Mesodermal cell (in vitro differentiated cells): ENCODE measurements at regions not wholly inside any gene's neighbourhood (a gene's known extent, or its start where the extent isn't known, plus 50 kb on each side); places are given as distances from the start of the nearest gene placed in this dataset.

ENCODE experiments used
- H3K27ac ChIP-seq: 2 replicates; pipeline ENCODE4 v1.7.0; 2013; ENCODE audit warnings: mild to moderate bottlenecking, low read depth, low read length, moderate library complexity; ENCODE audit not compliant: severe bottlenecking
- H3K36me3 ChIP-seq: 2 replicates; pipeline ENCODE4 v1.7.1; 2013; ENCODE audit warnings: mild to moderate bottlenecking, low read length, moderate library complexity; ENCODE audit not compliant: control insufficient read depth, insufficient read depth
- H3K4me1 ChIP-seq: one replicate; pipeline ENCODE4 v1.7.1; 2013; ENCODE audit warnings: mild to moderate bottlenecking, low read length; ENCODE audit not compliant: insufficient read depth, control insufficient read depth, poor library complexity, severe bottlenecking
- H3K4me3 ChIP-seq: 2 replicates; pipeline ENCODE4 v1.7.0; 2013; ENCODE audit warnings: low read length, control low read depth, mild to moderate bottlenecking; ENCODE audit not compliant: insufficient read depth, poor library complexity, severe bottlenecking; ENCODE audit errors: extremely low read depth
- H3K9me3 ChIP-seq: 2 replicates; pipeline ENCODE4 v1.7.1; 2013; ENCODE audit warnings: mild to moderate bottlenecking, low read length, moderate library complexity; ENCODE audit not compliant: control insufficient read depth
- WGBS, 2 experiments: methylation state at CpG; one replicate each; pipeline ENCODE4 v1.1.5; 2013; ENCODE audit warnings: missing lambda C conversion rate in 2 of 2; ENCODE audit not compliant: insufficient coverage in 2 of 2; 5-methylcytosine and 5-hydroxymethylcytosine counted together

DNA sequence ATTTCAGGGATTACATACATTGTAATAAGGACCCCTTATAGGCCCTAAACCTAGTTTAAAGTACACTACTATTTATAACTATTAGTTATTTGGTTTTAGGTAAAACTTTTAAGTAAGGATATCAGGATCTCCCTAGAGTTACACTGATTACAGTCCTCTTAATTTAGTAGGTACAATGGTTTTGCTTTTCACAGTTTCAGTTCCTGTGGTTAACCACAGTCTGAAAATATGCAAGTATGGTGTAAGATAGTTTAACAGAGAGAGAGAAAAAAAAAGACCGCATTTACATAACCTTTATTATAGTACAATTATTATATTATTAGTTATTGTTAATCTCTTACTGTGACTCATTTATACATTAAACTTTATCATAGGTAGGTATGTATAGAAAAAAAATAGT, 725.3 kb upstream of the PTPRD start:
- no peaks in the 10 kb centered on the region for H3K36me3 ChIP-seq
- H3K27ac ChIP-seq = no peak overlapping the region
- WGBS, 2 experiments = no CpG with 5 or more reads among the region's 1 CpG
- H3K9me3 ChIP-seq = no peaks in the 10 kb centered on the region
- H3K4me3 ChIP-seq = no peak overlapping the region
- H3K4me1 ChIP-seq = no peaks in the 10 kb centered on the region

DNA sequence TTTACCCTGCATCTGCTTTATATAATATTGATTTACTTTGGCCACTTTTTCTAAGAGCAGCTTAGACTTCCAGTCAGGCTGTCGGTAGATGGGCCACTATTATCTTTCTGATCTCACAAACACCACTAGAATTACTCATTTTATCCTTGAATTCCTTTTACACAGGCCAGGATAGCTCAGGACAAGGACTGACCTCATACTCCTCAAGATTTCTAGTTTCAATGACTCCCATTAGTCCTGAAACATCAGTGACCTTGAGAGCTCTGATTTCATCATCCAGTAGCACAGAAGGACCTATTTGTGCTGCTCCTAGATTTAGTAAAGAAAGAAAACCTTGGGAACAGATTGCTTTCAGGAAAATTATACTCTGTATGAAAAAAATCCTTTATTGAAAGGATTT, 727.9 kb upstream of the PTPRD start:
- 50% methylated on average over 1 of the region's 1 CpG; no CpG with 5 or more reads in 1 of the 2 experiments for WGBS, 2 experiments
- H3K4me1 ChIP-seq = no peaks in the 10 kb centered on the region
- no peak overlapping the region for H3K4me3 ChIP-seq
- no peaks in the 10 kb centered on the region for H3K36me3 ChIP-seq
- no peaks in the 10 kb centered on the region for H3K9me3 ChIP-seq
- no peak overlapping the region for H3K27ac ChIP-seq

DNA sequence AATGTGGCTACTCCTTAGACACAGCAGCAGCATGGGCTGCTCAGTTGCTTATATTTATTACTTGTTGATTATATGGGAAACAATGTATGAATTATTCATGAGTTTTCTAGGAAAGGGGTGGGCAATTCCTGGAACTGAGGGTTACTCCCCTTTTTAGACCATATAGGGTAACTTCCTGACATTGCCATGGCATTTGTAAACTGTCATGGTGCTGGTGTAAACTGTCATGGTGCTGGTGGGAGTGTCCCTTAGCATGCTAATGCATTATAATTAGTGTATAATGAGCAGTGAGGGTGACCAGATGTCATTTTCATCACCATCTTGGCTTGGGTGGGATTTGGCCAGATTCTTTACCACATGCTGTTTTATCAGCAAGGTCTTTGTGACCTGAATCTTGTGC, 734.6 kb upstream of the PTPRD start:
- H3K4me1 ChIP-seq = no peaks in the 10 kb centered on the region
- H3K9me3 ChIP-seq = no peaks in the 10 kb centered on the region
- no peak overlapping the region for H3K27ac ChIP-seq
- H3K4me3 ChIP-seq = no peak overlapping the region
- H3K36me3 ChIP-seq = no peaks in the 10 kb centered on the region

DNA sequence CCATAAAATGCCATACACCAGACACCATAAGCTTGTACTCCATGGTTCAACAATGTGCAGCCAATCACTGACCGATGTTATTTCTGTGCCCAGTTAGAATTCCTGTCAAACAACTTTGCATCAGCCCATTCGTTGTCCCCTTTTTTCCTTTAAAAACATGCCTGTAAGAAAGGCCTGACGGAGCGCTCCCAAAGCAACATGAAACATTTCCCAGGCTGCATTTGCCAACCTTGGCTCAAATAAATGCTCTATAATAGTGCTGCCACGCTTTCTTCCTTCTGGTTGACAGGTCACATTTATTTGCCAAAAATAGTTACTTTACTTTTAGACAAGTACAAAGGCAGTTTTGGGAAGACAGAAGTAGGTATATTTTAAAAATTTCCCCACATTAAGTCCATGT, 735.6 kb upstream of the PTPRD start:
- Histone ChIP-seq H3K4me3 (no peak overlapping the region), H3K9me3 (no peaks in the 10 kb centered on the region), H3K4me1 (no peaks in the 10 kb centered on the region), H3K27ac (no peak overlapping the region), H3K36me3 (no peaks in the 10 kb centered on the region)
- 86 to 93% methylated on average over 5 of the region's 5 CpGs for WGBS, 2 experiments

DNA sequence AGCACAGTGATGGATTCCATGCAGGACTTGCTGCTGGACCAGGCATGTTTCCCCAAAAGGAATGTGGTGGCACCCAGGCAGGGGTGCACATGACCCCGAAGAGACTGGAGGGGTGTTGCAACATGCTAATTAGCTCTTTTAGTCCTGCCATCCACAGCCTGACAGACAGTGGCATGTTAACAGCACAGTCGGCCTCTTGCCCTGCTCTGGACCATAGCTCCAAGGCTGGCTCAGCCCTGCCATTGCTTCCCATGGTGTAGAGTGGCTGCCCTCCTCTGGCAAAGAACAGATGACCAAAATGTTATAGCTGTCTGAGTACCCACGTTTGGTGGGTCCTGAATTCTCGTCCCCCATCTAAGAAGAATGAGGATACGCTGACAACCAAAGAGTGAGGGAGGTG, 736.4 kb upstream of the PTPRD start:
- WGBS, 2 experiments = 77 to 95% methylated on average over 5 of the region's 5 CpGs
- no peak overlapping the region for H3K27ac ChIP-seq
- H3K4me1 ChIP-seq = no peaks in the 10 kb centered on the region
- no peaks in the 10 kb centered on the region for H3K36me3 ChIP-seq
- H3K4me3 ChIP-seq = no peak overlapping the region
- no peaks in the 10 kb centered on the region for H3K9me3 ChIP-seq

DNA sequence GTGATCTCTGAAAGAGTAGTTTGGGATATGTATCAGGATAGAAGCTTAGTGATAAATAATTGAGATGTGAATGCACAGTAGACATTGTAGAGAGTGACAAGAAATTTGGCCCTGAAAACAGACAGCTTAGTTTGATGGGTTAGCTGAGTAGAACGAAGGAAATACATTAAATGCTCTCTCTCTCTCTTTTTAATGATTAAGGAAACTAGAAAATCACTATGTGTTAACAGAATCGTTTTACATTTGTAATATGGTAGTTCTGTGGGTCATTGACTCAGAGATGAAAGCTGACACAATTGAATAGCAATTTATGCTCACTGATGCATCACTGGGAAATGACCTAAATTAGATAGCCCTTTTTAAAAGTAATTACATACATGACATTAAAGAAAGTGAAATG, 739.8 kb upstream of the PTPRD start:
- H3K4me3 ChIP-seq = no peak overlapping the region
- H3K27ac ChIP-seq = no peak overlapping the region
- no CpG with 5 or more reads among the region's 2 CpGs for WGBS, 2 experiments
- no peaks in the 10 kb centered on the region for H3K9me3 ChIP-seq
- H3K4me1 ChIP-seq = no peaks in the 10 kb centered on the region
- H3K36me3 ChIP-seq = no peaks in the 10 kb centered on the region

DNA sequence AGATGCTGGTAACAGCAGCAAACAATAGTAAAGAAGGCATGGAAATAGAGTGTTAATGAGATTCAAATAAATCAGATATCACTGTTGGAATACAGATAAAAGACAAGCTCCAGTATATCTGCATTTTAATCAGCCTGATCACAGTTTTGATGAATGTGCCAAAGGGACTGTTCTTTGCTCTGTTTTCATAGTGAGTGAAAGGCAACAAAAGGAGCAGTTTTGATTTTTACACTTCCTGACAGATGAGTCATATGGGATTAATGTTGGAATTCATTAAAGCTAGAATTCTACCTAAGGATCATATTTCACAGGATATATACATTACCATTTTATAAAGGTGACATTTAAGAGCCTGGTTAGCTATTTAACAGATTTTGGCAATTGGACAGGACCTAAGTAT, 743.3 kb upstream of the PTPRD start:
- H3K36me3 ChIP-seq = no peaks in the 10 kb centered on the region
- H3K4me1 ChIP-seq = no peaks in the 10 kb centered on the region
- H3K9me3 ChIP-seq = no peaks in the 10 kb centered on the region
- no peak overlapping the region for H3K27ac ChIP-seq
- H3K4me3 ChIP-seq = no peak overlapping the region

DNA sequence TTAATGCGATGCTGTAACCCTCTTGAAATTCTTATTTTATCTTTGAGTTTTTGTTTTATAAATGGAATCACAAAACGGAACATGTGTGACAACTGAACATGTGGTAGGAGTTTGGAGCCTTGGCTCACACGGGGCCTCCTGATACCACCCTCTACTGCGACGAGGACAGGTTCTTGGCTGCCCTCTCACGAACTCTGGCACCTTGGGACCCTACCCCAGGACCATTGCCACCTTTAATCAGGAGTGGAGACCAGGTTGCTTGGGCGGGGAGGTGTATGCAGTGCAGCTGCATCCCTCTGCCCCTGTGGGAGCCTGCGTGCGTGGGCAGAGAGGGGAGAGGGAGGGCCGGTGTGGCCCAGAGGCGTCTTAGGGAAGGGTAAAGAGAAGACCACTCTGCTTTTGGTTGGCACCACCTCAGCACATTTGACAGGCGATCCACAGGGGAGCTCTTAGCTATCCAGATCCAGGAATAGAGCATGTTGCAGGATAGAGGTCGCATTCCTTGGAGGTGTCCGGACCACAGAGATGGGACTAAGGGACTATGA, 753.9 kb upstream of the PTPRD start:
- 90 to 91% methylated on average over 10 to 12 of the region's 14 CpGs for WGBS, 2 experiments
- H3K4me1 ChIP-seq = no peaks in the 10 kb centered on the region

DNA sequence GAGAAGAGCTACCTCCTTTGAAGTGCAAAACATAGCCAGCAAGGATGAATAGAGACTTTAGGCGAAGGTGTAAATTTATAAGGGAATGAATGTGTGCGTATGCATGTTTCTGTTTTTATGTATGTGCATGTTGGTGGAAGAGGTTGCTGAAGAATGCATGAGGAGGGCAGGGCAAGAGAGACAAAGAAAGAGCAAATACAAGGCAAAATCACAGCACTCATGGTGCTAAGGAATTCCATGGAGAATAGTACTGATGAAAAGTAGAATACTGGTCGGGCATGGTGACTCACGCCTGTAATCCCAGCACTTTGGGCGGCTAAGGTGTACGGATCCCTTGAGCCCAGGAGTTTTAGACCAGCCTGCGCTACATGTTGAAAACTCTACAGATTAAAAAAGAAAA, 762.1 kb upstream of the PTPRD start:
- Histone ChIP-seq H3K36me3 (no peaks in the 10 kb centered on the region), H3K27ac (no peak overlapping the region), H3K9me3 (no peaks in the 10 kb centered on the region), H3K4me1 (no peaks in the 10 kb centered on the region), H3K4me3 (no peak overlapping the region)
- WGBS, 2 experiments = 48 to 53% methylated on average over 3 to 4 of the region's 7 CpGs

More for the DNA sequence above, 753.9 kb upstream of the PTPRD start:
- Histone ChIP-seq H3K27ac (no peak overlapping the region), H3K4me3 (no peak overlapping the region), H3K36me3 (no peaks in the 10 kb centered on the region), H3K9me3 (no peaks in the 10 kb centered on the region)

DNA sequence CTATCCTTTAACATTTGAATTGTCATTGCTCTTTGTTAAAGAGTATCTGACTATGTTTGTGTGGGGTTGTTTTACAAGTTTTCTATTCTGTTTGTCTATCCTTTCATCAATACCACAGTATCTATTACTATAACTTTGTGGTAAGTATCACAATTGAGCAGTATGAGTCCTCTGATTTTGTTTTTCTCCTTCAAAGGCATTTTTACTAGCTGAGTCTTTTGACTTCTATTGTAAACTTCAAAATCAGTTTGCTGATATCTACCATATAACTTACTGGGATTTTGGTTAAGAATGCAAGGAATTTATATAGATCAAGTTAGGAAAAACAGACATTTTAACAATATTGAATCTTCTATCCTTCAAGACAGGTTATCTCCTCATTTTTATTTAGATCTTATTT, 789.8 kb upstream of the PTPRD start:
- Histone ChIP-seq H3K4me1 (no peaks in the 10 kb centered on the region), H3K36me3 (no peaks in the 10 kb centered on the region), H3K4me3 (no peak overlapping the region), H3K9me3 (peaks cover 9% of the 10 kb centered on the region), H3K27ac (no peak overlapping the region)

DNA sequence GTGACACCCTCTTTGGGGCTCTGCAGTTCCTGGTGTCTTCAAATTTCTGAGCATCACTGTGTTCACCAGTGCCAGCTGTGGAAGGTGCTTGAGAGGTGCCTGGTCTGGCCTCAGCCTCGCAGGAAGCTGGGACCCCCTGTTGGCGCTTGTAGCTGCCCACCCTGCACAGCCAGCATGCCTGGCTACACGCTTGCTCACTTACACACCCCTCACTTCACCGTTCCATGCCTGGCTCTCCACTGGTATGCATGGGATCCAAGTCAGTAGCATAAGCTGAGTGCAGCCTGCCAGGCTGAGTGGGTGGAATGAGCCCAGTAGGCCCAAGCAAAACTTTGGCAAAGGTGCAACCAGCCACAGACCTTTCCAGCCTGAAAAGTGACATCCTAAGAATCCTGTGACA, 801.4 kb upstream of the PTPRD start:
- WGBS, 2 experiments = 80% methylated on average over 1 of the region's 4 CpGs; no CpG with 5 or more reads in 1 of the 2 experiments
- H3K4me3 ChIP-seq = no peak overlapping the region
- no peaks in the 10 kb centered on the region for H3K9me3 ChIP-seq

DNA sequence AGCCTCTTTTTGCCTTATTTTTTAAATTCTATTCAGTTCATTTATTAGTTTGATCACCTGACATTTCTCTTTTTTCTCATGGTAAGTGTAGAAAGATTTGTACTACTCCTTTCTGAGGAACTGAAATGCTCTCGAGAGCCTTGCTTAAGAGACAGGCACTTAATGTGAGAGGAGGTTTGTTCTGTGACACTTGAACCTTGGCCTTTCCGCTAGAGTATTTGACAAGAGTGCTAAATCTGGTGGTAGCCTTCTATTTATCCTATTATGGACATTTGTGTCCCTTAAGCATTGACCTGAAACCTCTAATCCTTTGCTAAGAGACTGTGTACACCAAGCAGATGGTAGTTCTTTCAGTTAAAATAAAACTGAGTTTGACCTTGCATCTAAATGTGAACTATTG, 805.0 kb upstream of the PTPRD start:
- WGBS, 2 experiments = 82% methylated on average over 2 of the region's 2 CpGs; no CpG with 5 or more reads in 1 of the 2 experiments
- no peak overlapping the region for H3K4me3 ChIP-seq
- no peaks in the 10 kb centered on the region for H3K9me3 ChIP-seq
- no peaks in the 10 kb centered on the region for H3K36me3 ChIP-seq
- no peak overlapping the region for H3K27ac ChIP-seq
- no peaks in the 10 kb centered on the region for H3K4me1 ChIP-seq

More for the DNA sequence above, 801.4 kb upstream of the PTPRD start:
- H3K27ac ChIP-seq = no peak overlapping the region
- H3K4me1 ChIP-seq = no peaks in the 10 kb centered on the region
- H3K36me3 ChIP-seq = no peaks in the 10 kb centered on the region
